HepG2 (cell line): ENCODE measurements at regions not wholly inside any gene's neighbourhood (a gene's known extent, or its start where the extent isn't known, plus 50 kb on each side); places are given as distances from the start of the nearest gene placed in this dataset.
"Not testable (repeated sequence)": the region's sequence is repeated elsewhere in the genome, so short reads cannot be mapped to it uniquely, and the experiment has no call there.

Source experiments
- CENPT ChIP-seq: sonication (generic); formaldehyde crosslinking; IDR thresholded peaks from 2 replicates; pipeline ENCODE4 v1.8.0; 2022; ENCODE audit warnings: low read depth, mild to moderate bottlenecking, moderate library complexity, missing genetic modification reagents
- CTCF ChIP-seq: sonication (generic); formaldehyde crosslinking; IDR thresholded peaks from 2 replicates; pipeline ENCODE4 v1.5.0; 2020; ENCODE audit warnings: mild to moderate bottlenecking, missing genetic modification reagents, moderate library complexity
- E2F1 ChIP-seq: sonication (generic); formaldehyde crosslinking; IDR thresholded peaks from 2 replicates; pipeline ENCODE4 v1.5.0; 2020; ENCODE audit warnings: missing genetic modification reagents
- HMGXB4 ChIP-seq, 2 experiments: sonication (generic) in 1 of 2; formaldehyde crosslinking in 1 of 2; IDR thresholded peaks; 2 replicates each; pipeline versions ENCODE4 v1.4.0 to v1.6.1; 2018 to 2020; ENCODE audit warnings: missing genetic modification reagents in 2 of 2, borderline replicate concordance in 1 of 2, low read depth in 1 of 2, mild to moderate bottlenecking in 1 of 2, missing biosample characterization in 1 of 2
- HOXA3 ChIP-seq: sonication (generic); formaldehyde crosslinking; IDR thresholded peaks from 2 replicates; pipeline ENCODE4 v1.5.0; 2020; ENCODE audit warnings: missing genetic modification reagents
- NR3C1 ChIP-seq: sonication (generic); formaldehyde crosslinking; IDR thresholded peaks from 2 replicates; pipeline ENCODE4 v1.4.0; 2020; ENCODE audit warnings: missing genetic modification reagents
- POLR2AphosphoS2 ChIP-seq: IDR thresholded peaks from 2 replicates; pipeline ENCODE4 v1.6.1; 2011; ENCODE audit warnings: low read depth, low read length, improper control_type of control experiment
- RNF2 ChIP-seq: fragments of 450-650 bp; conservative IDR thresholded peaks from 2 replicates; pipeline ENCODE4 v1.6.1; 2016; ENCODE audit warnings: low read depth
- TEAD2 ChIP-seq: sonication (generic); formaldehyde crosslinking; IDR thresholded peaks from 2 replicates; pipeline ENCODE4 v1.9.0; 2021; ENCODE audit warnings: missing genetic modification reagents
- TP53 ChIP-seq: sonication (generic); formaldehyde crosslinking; conservative IDR thresholded peaks from 2 replicates; pipeline ENCODE4 v1.4.0; 2020; ENCODE audit warnings: missing genetic modification reagents
- ZNF207 ChIP-seq: fragments of 450-650 bp; IDR thresholded peaks from 2 replicates; pipeline ENCODE4 v1.6.1; 2016; ENCODE audit warnings: antibody characterized with exemption, borderline replicate concordance
- ZNF589 ChIP-seq: sonication (generic); formaldehyde crosslinking; conservative IDR thresholded peaks from 2 replicates; pipeline ENCODE4 v1.8.0; 2022; ENCODE audit warnings: mild to moderate bottlenecking, moderate library complexity, missing genetic modification reagents
- ZNF687 ChIP-seq: sonication (generic); formaldehyde crosslinking; IDR thresholded peaks from 2 replicates; pipeline ENCODE4 v1.5.1; 2020; ENCODE audit warnings: mild to moderate bottlenecking, missing genetic modification reagents, moderate library complexity
- ZNF782 ChIP-seq: sonication (generic); formaldehyde crosslinking; IDR thresholded peaks from 2 replicates; pipeline ENCODE4 v1.4.0; 2020; ENCODE audit warnings: missing genetic modification reagents, mild to moderate bottlenecking, borderline replicate concordance

GRCh38 chr6:60814784-60815183 lies 1471.2 kb downstream of the KHDRBS2 start:
- not testable (repeated sequence) for TF ChIP-seq POLR2AphosphoS2; HOXA3 (CRISPR knock-in tag); TP53 (CRISPR knock-in tag); TEAD2 (CRISPR knock-in tag); ZNF589; CTCF (CRISPR knock-in tag); ZNF687; E2F1 (CRISPR knock-in tag); HMGXB4 (CRISPR knock-in tag; IDR thresholded peaks at IDR 0.05; ENCODE audit: borderline replicate concordance in 1 of 2, low read depth in 1 of 2); NR3C1; CENPT (CRISPR knock-in tag); ZNF207; ZNF782 (CRISPR knock-in tag); RNF2
